ENCODE measurements at regions not wholly inside any gene's neighbourhood (a gene's known extent, or its start where the extent isn't known, plus 50 kb on each side); places are given as distances from the start of the nearest gene placed in this dataset.

GRCh38 chr12:4011597-4011996, 138.4 kb upstream of the PARP11 start (continued):
- TF ChIP-seq CREB3 (CRISPR knock-in tag; IDR thresholded peaks at IDR 0.05) (no peak), JUND (CRISPR knock-in tag; IDR thresholded peaks at IDR 0.05) (peak; percentile 93), SMARCC2 (IDR thresholded peaks at IDR 0.05) (no peak), MED13 (CRISPR knock-in tag; IDR thresholded peaks at IDR 0.05) (peak; percentile 96), ARID5B (CRISPR knock-in tag; IDR thresholded peaks at IDR 0.05) (peak; percentile 96), ZNF557 (CRISPR knock-in tag; IDR thresholded peaks at IDR 0.05) (0 out of 2 replicates have a peak, but pooled peaks have one; percentile 41), CBFB (CRISPR knock-in tag; IDR thresholded peaks at IDR 0.05) (peak; percentile 60; the same call in 1 of the 2 replicates), ZFP1 (CRISPR knock-in tag; IDR thresholded peaks at IDR 0.05) (no peak), HNF1A (IDR thresholded peaks at IDR 0.05; ENCODE audit: low read depth) (peak; percentile 82), HNF1A (CRISPR knock-in tag; IDR thresholded peaks at IDR 0.05; ENCODE audit: borderline replicate concordance) (peak; percentile 97), ZNF30 (CRISPR knock-in tag; IDR thresholded peaks at IDR 0.05) (no peak), RORA (CRISPR knock-in tag; IDR thresholded peaks at IDR 0.05) (no peak), SALL1 (CRISPR knock-in tag; IDR thresholded peaks at IDR 0.05) (peak; percentile 89), IRF1 (CRISPR knock-in tag; IDR thresholded peaks at IDR 0.05; ENCODE audit: low read depth) (no peak), ZNF570 (CRISPR knock-in tag; IDR thresholded peaks at IDR 0.05; ENCODE audit: borderline replicate concordance) (no peak), ZBTB21 (CRISPR knock-in tag; IDR thresholded peaks at IDR 0.05) (no peak), HNF4G (IDR thresholded peaks at IDR 0.05; ENCODE audit: borderline replicate concordance, low read depth, low read length) (peak; percentile 56; the same call in 1 of the 2 replicates), HNF4G (CRISPR knock-in tag; IDR thresholded peaks at IDR 0.05; ENCODE audit: borderline replicate concordance, low read depth) (peak; percentile 40; the same call in 1 of the 2 replicates), HIC2 (CRISPR knock-in tag; IDR thresholded peaks at IDR 0.05; ENCODE audit: low read depth) (no peak), HOXA9 (CRISPR knock-in tag; IDR thresholded peaks at IDR 0.05; ENCODE audit: borderline replicate concordance) (no peak), PHF21A (CRISPR knock-in tag; IDR thresholded peaks at IDR 0.05) (peak; percentile 78; the same call in 1 of the 2 replicates)
